BLaER1 (cell line): ENCODE measurements at regions not wholly inside any gene's neighbourhood (a gene's known extent, or its start where the extent isn't known, plus 50 kb on each side); places are given as distances from the start of the nearest gene placed in this dataset.

Source experiments
- H3K27ac ChIP-seq: shearing (Covaris generic); formaldehyde crosslinking; 2 replicates; pipeline ENCODE4 v1.8.1; 2022
- H3K27me3 ChIP-seq: shearing (Covaris generic); formaldehyde crosslinking; 2 replicates; pipeline ENCODE4 v1.8.1; 2022
- H3K36me3 ChIP-seq: shearing (Covaris generic); formaldehyde crosslinking; 2 replicates; pipeline ENCODE4 v1.8.1; 2022
- H3K4me1 ChIP-seq: shearing (Covaris generic); formaldehyde crosslinking; 2 replicates; pipeline ENCODE4 v1.8.1; 2022
- H3K4me2 ChIP-seq: shearing (Covaris generic); formaldehyde crosslinking; 2 replicates; pipeline ENCODE4 v1.8.1; 2022
- H3K4me3 ChIP-seq: shearing (Covaris generic); formaldehyde crosslinking; 2 replicates; pipeline ENCODE4 v1.8.1; 2022
- H3K9ac ChIP-seq: shearing (Covaris generic); formaldehyde crosslinking; 2 replicates; pipeline ENCODE4 v1.8.1; 2022
- H3K9me3 ChIP-seq: shearing (Covaris generic); formaldehyde crosslinking; 2 replicates; pipeline ENCODE4 v1.8.1; 2022
- H4K20me1 ChIP-seq: shearing (Covaris generic); formaldehyde crosslinking; 2 replicates; pipeline ENCODE4 v1.8.1; 2022
- Cebpa-rat ChIP-seq: shearing (Covaris generic); IDR thresholded peaks from 2 replicates; pipeline ENCODE4 v1.8.1; 2022

GRCh38 chr10:131668903-131669302 lies 231.9 kb upstream of the PPP2R2D start:
- Histone ChIP-seq H3K27ac (no peak overlapping the region), H4K20me1 (no peaks in the 10 kb centered on the region), H3K4me1 (peaks cover 21% of the 10 kb centered on the region), H3K4me3 (no peak overlapping the region), H3K9ac (no peak overlapping the region), H3K36me3 (no peaks in the 10 kb centered on the region), H3K27me3 (no peaks in the 10 kb centered on the region), H3K4me2 (peak overlapping the region; percentile 70), H3K9me3 (peaks cover 30% of the 10 kb centered on the region)
- no peak for TF ChIP-seq Cebpa-rat

GRCh38 chr10:131669838-131670237 lies 231.0 kb upstream of the PPP2R2D start:
- H3K4me1 ChIP-seq: peaks cover 21% of the 10 kb centered on the region
- no peaks in the 10 kb centered on the region for H4K20me1 ChIP-seq
- H3K9me3 ChIP-seq: peaks cover 31% of the 10 kb centered on the region
- no peak for TF ChIP-seq Cebpa-rat
- no peak overlapping the region for H3K4me2 ChIP-seq
- H3K27me3 ChIP-seq: no peaks in the 10 kb centered on the region
- H3K27ac ChIP-seq: no peak overlapping the region
- no peaks in the 10 kb centered on the region for H3K36me3 ChIP-seq
- H3K9ac ChIP-seq: no peak overlapping the region
- no peak overlapping the region for H3K4me3 ChIP-seq

GRCh38 chr10:131670341-131670740 lies 230.5 kb upstream of the PPP2R2D start:
- H3K9ac ChIP-seq: no peak overlapping the region
- no peaks in the 10 kb centered on the region for H3K27me3 ChIP-seq
- no peak overlapping the region for H3K4me2 ChIP-seq
- H4K20me1 ChIP-seq: no peaks in the 10 kb centered on the region
- H3K9me3 ChIP-seq: peaks cover 31% of the 10 kb centered on the region
- H3K36me3 ChIP-seq: no peaks in the 10 kb centered on the region
- peaks cover 27% of the 10 kb centered on the region for H3K4me1 ChIP-seq
- no peak for TF ChIP-seq Cebpa-rat
- H3K27ac ChIP-seq: no peak overlapping the region
- no peak overlapping the region for H3K4me3 ChIP-seq

- no peaks in the 10 kb centered on the region for H3K36me3 ChIP-seq
- no peak overlapping the region for H3K4me2 ChIP-seq
- H3K9ac ChIP-seq: no peak overlapping the region
- H3K4me1 ChIP-seq: peaks cover 22% of the 10 kb centered on the region
- H3K27me3 ChIP-seq: no peaks in the 10 kb centered on the region
- no peak for TF ChIP-seq Cebpa-rat
- no peak overlapping the region for H3K27ac ChIP-seq
- H3K9me3 ChIP-seq: peaks cover 31% of the 10 kb centered on the region
- no peaks in the 10 kb centered on the region for H4K20me1 ChIP-seq
- no peak overlapping the region for H3K4me3 ChIP-seq
Observed at GRCh38 chr10:131673396-131673795, 227.4 kb upstream of the PPP2R2D start.

GRCh38 chr10:131674130-131674529 lies 226.7 kb upstream of the PPP2R2D start:
- no peak for TF ChIP-seq Cebpa-rat
- no peaks in the 10 kb centered on the region for H4K20me1 ChIP-seq
- no peak overlapping the region for H3K27ac ChIP-seq
- peaks cover 14% of the 10 kb centered on the region for H3K4me1 ChIP-seq
- no peaks in the 10 kb centered on the region for H3K27me3 ChIP-seq
- H3K4me3 ChIP-seq: no peak overlapping the region
- no peak overlapping the region for H3K9ac ChIP-seq
- no peaks in the 10 kb centered on the region for H3K36me3 ChIP-seq
- H3K9me3 ChIP-seq: peaks cover 31% of the 10 kb centered on the region
- no peak overlapping the region for H3K4me2 ChIP-seq

- no peaks in the 10 kb centered on the region for H4K20me1 ChIP-seq
- peaks cover 31% of the 10 kb centered on the region for H3K9me3 ChIP-seq
- H3K4me2 ChIP-seq: peak overlapping the region; percentile 43
- H3K36me3 ChIP-seq: no peaks in the 10 kb centered on the region
- H3K9ac ChIP-seq: no peak overlapping the region
- no peak for TF ChIP-seq Cebpa-rat
- H3K4me3 ChIP-seq: no peak overlapping the region
- H3K27me3 ChIP-seq: no peaks in the 10 kb centered on the region
- peaks cover 12% of the 10 kb centered on the region for H3K4me1 ChIP-seq
- no peak overlapping the region for H3K27ac ChIP-seq
Observed at GRCh38 chr10:131675104-131675503, 225.7 kb upstream of the PPP2R2D start.

GRCh38 chr10:131676046-131676799 lies 224.6 kb upstream of the PPP2R2D start:
- Histone ChIP-seq H3K27ac (no peak overlapping the region), H3K36me3 (no peaks in the 10 kb centered on the region), H3K4me3 (no peak overlapping the region), H3K9ac (no peak overlapping the region), H4K20me1 (no peaks in the 10 kb centered on the region), H3K27me3 (no peaks in the 10 kb centered on the region), H3K9me3 (peaks cover 28% of the 10 kb centered on the region), H3K4me1 (peaks cover 12% of the 10 kb centered on the region), H3K4me2 (no peak overlapping the region)
- TF ChIP-seq Cebpa-rat: no peak

GRCh38 chr10:131676800-131677421 lies 223.9 kb upstream of the PPP2R2D start:
- Histone ChIP-seq H4K20me1 (no peaks in the 10 kb centered on the region), H3K9me3 (peaks cover 21% of the 10 kb centered on the region), H3K4me1 (peaks cover 12% of the 10 kb centered on the region), H3K36me3 (no peaks in the 10 kb centered on the region), H3K4me3 (no peak overlapping the region), H3K27me3 (no peaks in the 10 kb centered on the region), H3K27ac (no peak overlapping the region), H3K4me2 (no peak overlapping the region), H3K9ac (no peak overlapping the region)
- no peak for TF ChIP-seq Cebpa-rat

- H3K9ac ChIP-seq: no peak overlapping the region
- no peak for TF ChIP-seq Cebpa-rat
- H3K9me3 ChIP-seq: peaks cover 14% of the 10 kb centered on the region
- H3K4me1 ChIP-seq: peaks cover 17% of the 10 kb centered on the region
- H3K36me3 ChIP-seq: no peaks in the 10 kb centered on the region
- no peak overlapping the region for H3K27ac ChIP-seq
- no peak overlapping the region for H3K4me3 ChIP-seq
- H3K27me3 ChIP-seq: no peaks in the 10 kb centered on the region
- H3K4me2 ChIP-seq: no peak overlapping the region
- no peaks in the 10 kb centered on the region for H4K20me1 ChIP-seq
Observed at GRCh38 chr10:131677671-131678070, 223.1 kb upstream of the PPP2R2D start.

- no peak for TF ChIP-seq Cebpa-rat
- H3K9ac ChIP-seq: no peak overlapping the region
- peaks cover 17% of the 10 kb centered on the region for H3K4me1 ChIP-seq
- no peaks in the 10 kb centered on the region for H4K20me1 ChIP-seq
- no peak overlapping the region for H3K4me3 ChIP-seq
- no peaks in the 10 kb centered on the region for H3K36me3 ChIP-seq
- no peaks in the 10 kb centered on the region for H3K27me3 ChIP-seq
- no peak overlapping the region for H3K27ac ChIP-seq
- peaks cover 9% of the 10 kb centered on the region for H3K9me3 ChIP-seq
- H3K4me2 ChIP-seq: no peak overlapping the region
Observed at GRCh38 chr10:131678171-131678570, 222.6 kb upstream of the PPP2R2D start.
